HCT116 (cell line): ENCODE measurements at regions not wholly inside any gene's neighbourhood (a gene's known extent, or its start where the extent isn't known, plus 50 kb on each side); places are given as distances from the start of the nearest gene placed in this dataset.

Source experiments
- CEBPB ChIP-seq: IDR thresholded peaks from 2 replicates; pipeline ENCODE4 v1.6.1; 2012; ENCODE audit warnings: low read depth
- EGR1 ChIP-seq: IDR thresholded peaks from 2 replicates; pipeline ENCODE4 v1.6.1; 2012; ENCODE audit warnings: low read depth
- ELF1 ChIP-seq: IDR thresholded peaks from 2 replicates; pipeline ENCODE4 v1.6.1; 2012; ENCODE audit warnings: low read depth, borderline replicate concordance
- EZH2 ChIP-seq: fragments of 200-600 bp; sonication (generic); IDR thresholded peaks from 2 replicates; pipeline ENCODE4 v1.6.1; 2017; ENCODE audit warnings: antibody characterized with exemption, mixed run types
- POLR2A ChIP-seq: IDR thresholded peaks from 2 replicates; pipeline ENCODE4 v1.7.0; 2011; ENCODE audit warnings: borderline replicate concordance; ENCODE audit not compliant: insufficient read depth, insufficient read length; ENCODE audit errors: extremely low read depth
- POLR2AphosphoS5 ChIP-seq: IDR thresholded peaks from 2 replicates; pipeline ENCODE4 v1.6.1; 2011; ENCODE audit warnings: mild to moderate bottlenecking, low read depth, low read length, moderate library complexity
- RAD21 ChIP-seq: IDR thresholded peaks from 2 replicates; pipeline ENCODE4 v1.6.1; 2012; ENCODE audit warnings: low read depth, mild to moderate bottlenecking
- SIN3A ChIP-seq: IDR thresholded peaks from 2 replicates; pipeline ENCODE4 v1.6.1; 2012; ENCODE audit warnings: low read depth
- SRF ChIP-seq: IDR thresholded peaks from 2 replicates; pipeline ENCODE4 v1.6.1; 2012; ENCODE audit warnings: low read depth
- TCF7L2 ChIP-seq: IDR thresholded peaks from 2 replicates; pipeline ENCODE4 v1.7.0; 2011; ENCODE audit warnings: borderline replicate concordance, inconsistent platforms; ENCODE audit not compliant: insufficient read depth, insufficient read length; ENCODE audit errors: extremely low read depth
- TF ChIP-seq, protein P1 (sequence below), 3 experiments: fragments of 200-600 bp in 1 of 3; sonication (generic) in 1 of 3; IDR thresholded peaks in 2 of 3; conservative IDR thresholded peaks in 1 of 3; 2 replicates each; pipeline ENCODE4 v1.5.1; 2012 to 2017; ENCODE audit warnings: low read depth in 2 of 3, low read length in 2 of 3, antibody characterized with exemption in 1 of 3, borderline replicate concordance in 1 of 3, control low read depth in 1 of 3, mild to moderate bottlenecking in 1 of 3, mixed read lengths in 1 of 3, mixed run types in 1 of 3, moderate library complexity in 1 of 3; ENCODE audit not compliant: insufficient read depth in 1 of 3
- TF ChIP-seq, protein P2 (sequence below): IDR thresholded peaks from 2 replicates; pipeline ENCODE4 v1.6.1; 2012; ENCODE audit warnings: low read depth
- TF ChIP-seq, protein P3 (sequence below): IDR thresholded peaks from 2 replicates; pipeline ENCODE4 v1.6.1; 2011; ENCODE audit warnings: mild to moderate bottlenecking, low read length, moderate library complexity; ENCODE audit not compliant: insufficient replicate concordance; ENCODE audit errors: extremely low read depth
- TF ChIP-seq, protein P4 (sequence below): IDR thresholded peaks from 2 replicates; pipeline ENCODE4 v1.6.1; 2012

DNA sequence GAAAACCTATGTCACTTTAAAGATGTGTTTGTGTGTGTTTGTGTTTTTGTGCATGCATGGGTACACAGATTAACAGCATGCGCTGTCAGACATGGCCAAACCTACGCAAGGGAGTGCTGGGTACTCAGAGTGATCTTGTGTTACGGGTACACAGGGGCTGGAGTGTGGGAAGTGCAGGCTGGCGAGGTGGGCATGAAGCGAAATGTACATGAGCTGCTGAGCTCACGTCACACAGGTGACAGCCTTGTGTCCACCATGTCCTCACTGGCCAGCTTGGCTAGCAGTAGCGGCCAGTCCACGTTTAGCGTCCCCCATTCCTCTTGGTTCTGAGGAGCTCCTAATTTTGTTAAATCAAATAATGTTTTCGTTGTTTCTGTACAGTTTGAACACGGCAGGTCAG is 979.7 kb upstream of the TMEM132C start:
- TF ChIP-seq, protein P1, sequence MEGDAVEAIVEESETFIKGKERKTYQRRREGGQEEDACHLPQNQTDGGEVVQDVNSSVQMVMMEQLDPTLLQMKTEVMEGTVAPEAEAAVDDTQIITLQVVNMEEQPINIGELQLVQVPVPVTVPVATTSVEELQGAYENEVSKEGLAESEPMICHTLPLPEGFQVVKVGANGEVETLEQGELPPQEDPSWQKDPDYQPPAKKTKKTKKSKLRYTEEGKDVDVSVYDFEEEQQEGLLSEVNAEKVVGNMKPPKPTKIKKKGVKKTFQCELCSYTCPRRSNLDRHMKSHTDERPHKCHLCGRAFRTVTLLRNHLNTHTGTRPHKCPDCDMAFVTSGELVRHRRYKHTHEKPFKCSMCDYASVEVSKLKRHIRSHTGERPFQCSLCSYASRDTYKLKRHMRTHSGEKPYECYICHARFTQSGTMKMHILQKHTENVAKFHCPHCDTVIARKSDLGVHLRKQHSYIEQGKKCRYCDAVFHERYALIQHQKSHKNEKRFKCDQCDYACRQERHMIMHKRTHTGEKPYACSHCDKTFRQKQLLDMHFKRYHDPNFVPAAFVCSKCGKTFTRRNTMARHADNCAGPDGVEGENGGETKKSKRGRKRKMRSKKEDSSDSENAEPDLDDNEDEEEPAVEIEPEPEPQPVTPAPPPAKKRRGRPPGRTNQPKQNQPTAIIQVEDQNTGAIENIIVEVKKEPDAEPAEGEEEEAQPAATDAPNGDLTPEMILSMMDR (IDR thresholded peaks at IDR 0.05 in 2 of 3, conservative IDR thresholded peaks at IDR 0.05 in 1 of 3; ENCODE audit: borderline replicate concordance in 1 of 3, insufficient read depth in 1 of 3, low read depth in 2 of 3, low read length in 2 of 3): no peak
- TF ChIP-seq POLR2AphosphoS5 (no peak), SIN3A (no peak), RAD21 (no peak), POLR2A (no peak), EGR1 (no peak), CEBPB (no peak), EZH2 (no peak), TCF7L2 (no peak), SRF (no peak), ELF1 (no peak)
- TF ChIP-seq, protein P2, sequence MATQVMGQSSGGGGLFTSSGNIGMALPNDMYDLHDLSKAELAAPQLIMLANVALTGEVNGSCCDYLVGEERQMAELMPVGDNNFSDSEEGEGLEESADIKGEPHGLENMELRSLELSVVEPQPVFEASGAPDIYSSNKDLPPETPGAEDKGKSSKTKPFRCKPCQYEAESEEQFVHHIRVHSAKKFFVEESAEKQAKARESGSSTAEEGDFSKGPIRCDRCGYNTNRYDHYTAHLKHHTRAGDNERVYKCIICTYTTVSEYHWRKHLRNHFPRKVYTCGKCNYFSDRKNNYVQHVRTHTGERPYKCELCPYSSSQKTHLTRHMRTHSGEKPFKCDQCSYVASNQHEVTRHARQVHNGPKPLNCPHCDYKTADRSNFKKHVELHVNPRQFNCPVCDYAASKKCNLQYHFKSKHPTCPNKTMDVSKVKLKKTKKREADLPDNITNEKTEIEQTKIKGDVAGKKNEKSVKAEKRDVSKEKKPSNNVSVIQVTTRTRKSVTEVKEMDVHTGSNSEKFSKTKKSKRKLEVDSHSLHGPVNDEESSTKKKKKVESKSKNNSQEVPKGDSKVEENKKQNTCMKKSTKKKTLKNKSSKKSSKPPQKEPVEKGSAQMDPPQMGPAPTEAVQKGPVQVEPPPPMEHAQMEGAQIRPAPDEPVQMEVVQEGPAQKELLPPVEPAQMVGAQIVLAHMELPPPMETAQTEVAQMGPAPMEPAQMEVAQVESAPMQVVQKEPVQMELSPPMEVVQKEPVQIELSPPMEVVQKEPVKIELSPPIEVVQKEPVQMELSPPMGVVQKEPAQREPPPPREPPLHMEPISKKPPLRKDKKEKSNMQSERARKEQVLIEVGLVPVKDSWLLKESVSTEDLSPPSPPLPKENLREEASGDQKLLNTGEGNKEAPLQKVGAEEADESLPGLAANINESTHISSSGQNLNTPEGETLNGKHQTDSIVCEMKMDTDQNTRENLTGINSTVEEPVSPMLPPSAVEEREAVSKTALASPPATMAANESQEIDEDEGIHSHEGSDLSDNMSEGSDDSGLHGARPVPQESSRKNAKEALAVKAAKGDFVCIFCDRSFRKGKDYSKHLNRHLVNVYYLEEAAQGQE: no peak
- TF ChIP-seq, protein P3, sequence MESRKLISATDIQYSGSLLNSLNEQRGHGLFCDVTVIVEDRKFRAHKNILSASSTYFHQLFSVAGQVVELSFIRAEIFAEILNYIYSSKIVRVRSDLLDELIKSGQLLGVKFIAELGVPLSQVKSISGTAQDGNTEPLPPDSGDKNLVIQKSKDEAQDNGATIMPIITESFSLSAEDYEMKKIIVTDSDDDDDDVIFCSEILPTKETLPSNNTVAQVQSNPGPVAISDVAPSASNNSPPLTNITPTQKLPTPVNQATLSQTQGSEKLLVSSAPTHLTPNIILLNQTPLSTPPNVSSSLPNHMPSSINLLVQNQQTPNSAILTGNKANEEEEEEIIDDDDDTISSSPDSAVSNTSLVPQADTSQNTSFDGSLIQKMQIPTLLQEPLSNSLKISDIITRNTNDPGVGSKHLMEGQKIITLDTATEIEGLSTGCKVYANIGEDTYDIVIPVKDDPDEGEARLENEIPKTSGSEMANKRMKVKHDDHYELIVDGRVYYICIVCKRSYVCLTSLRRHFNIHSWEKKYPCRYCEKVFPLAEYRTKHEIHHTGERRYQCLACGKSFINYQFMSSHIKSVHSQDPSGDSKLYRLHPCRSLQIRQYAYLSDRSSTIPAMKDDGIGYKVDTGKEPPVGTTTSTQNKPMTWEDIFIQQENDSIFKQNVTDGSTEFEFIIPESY: no peak
- TF ChIP-seq, protein P4, sequence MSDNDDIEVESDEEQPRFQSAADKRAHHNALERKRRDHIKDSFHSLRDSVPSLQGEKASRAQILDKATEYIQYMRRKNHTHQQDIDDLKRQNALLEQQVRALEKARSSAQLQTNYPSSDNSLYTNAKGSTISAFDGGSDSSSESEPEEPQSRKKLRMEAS: no peak
